ENCODE measurements at regions not wholly inside any gene's neighbourhood (a gene's known extent, or its start where the extent isn't known, plus 50 kb on each side); places are given as distances from the start of the nearest gene placed in this dataset.
A peak's percentile ranks its signal among the peaks of the same experiment; 100 is the strongest.

GRCh38 chr5:6806668-6807067, 93.4 kb downstream of the TENT4A start:
- DNase-seq: no peak

- no peak for DNase-seq
Observed at GRCh38 chr5:6808462-6808861, 95.2 kb downstream of the TENT4A start.

- no peak for DNase-seq
Observed at GRCh38 chr5:6810641-6811405, 97.6 kb downstream of the TENT4A start.

- DNase-seq: no peak
Observed at GRCh38 chr5:6812091-6812490, 98.9 kb downstream of the TENT4A start.

- DNase-seq: no peak
Observed at GRCh38 chr5:6812800-6813731, 99.8 kb downstream of the TENT4A start.

- no peak for DNase-seq
Observed at GRCh38 chr5:6814816-6815215, 101.6 kb downstream of the TENT4A start.

GRCh38 chr5:6818594-6819511, 105.6 kb downstream of the TENT4A start:
- DNase-seq: no peak

- no peak for DNase-seq
Observed at GRCh38 chr5:6819521-6819920, 106.3 kb downstream of the TENT4A start.

GRCh38 chr5:6820851-6821479, 107.7 kb downstream of the TENT4A start:
- DNase-seq: peak; percentile 6

- DNase-seq: no peak
Observed at GRCh38 chr5:6822068-6822467, 108.8 kb downstream of the TENT4A start.

GRCh38 chr5:6822556-6823343, 109.5 kb downstream of the TENT4A start:
- DNase-seq: no peak

- DNase-seq: no peak
Observed at GRCh38 chr5:6823996-6824395, 110.8 kb downstream of the TENT4A start.

GRCh38 chr5:6825678-6826244, 112.5 kb downstream of the TENT4A start:
- DNase-seq: no peak

GRCh38 chr5:6826756-6827155, 113.5 kb downstream of the TENT4A start:
- DNase-seq: no peak

- no peak for DNase-seq
Observed at GRCh38 chr5:6827526-6828219, 114.4 kb downstream of the TENT4A start.

- no peak for DNase-seq
Observed at GRCh38 chr5:6829150-6829784, 116.0 kb downstream of the TENT4A start.

GRCh38 chr5:6830643-6831239, 117.5 kb downstream of the TENT4A start:
- DNase-seq: no peak

- no peak for DNase-seq
Observed at GRCh38 chr5:6831678-6832671, 118.7 kb downstream of the TENT4A start.

All from fibroblast of skin of right quadriceps (primary cell).